Upper lobe of left lung (tissue), 6 donors: ENCODE measurements at regions not wholly inside any gene's neighbourhood (a gene's known extent, or its start where the extent isn't known, plus 50 kb on each side); places are given as distances from the start of the nearest gene placed in this dataset.
"Not testable (repeated sequence)": the region's sequence is repeated elsewhere in the genome, so short reads cannot be mapped to it uniquely, and the experiment has no call there.

Experiments used
- ATAC-seq, 2 donors: fragments of 200-7000 bp; cut with Tn5 transposase; one replicate each; pipeline ENCODE4 v1.9.1; 2022; ENCODE audit warnings: mild to moderate bottlenecking in 2 of 2, moderate library complexity in 2 of 2; ENCODE audit not compliant: low FRiP score in 2 of 2
- DNase-seq, 2 donors: peaks; one replicate each; pipeline ENCODE4 v3.0.0-alpha.2; 2019 to 2020
- H3K27ac ChIP-seq, 4 donors: fragments of 200-600 bp; sonication (generic); one replicate each; pipeline ENCODE4 v1.5.1; 2016 to 2019
- H3K27me3 ChIP-seq, 4 donors: fragments of 200-600 bp; sonication (generic); one replicate each; pipeline ENCODE4 v1.5.1; 2017 to 2019
- H3K36me3 ChIP-seq, 4 donors: fragments of 200-600 bp; sonication (generic); one replicate each; pipeline ENCODE4 v1.5.1; 2016 to 2019
- H3K4me1 ChIP-seq, 4 donors: fragments of 200-600 bp; sonication (generic); one replicate each; pipeline ENCODE4 v1.5.1; 2018 to 2019
- H3K4me3 ChIP-seq, 4 donors: fragments of 200-600 bp; sonication (generic); one replicate each; pipeline ENCODE4 v1.5.1; 2017 to 2019; ENCODE audit warnings: mild to moderate bottlenecking in 2 of 4, moderate library complexity in 1 of 4
- H3K9me3 ChIP-seq, 4 donors: fragments of 200-600 bp; sonication (generic); one replicate each; pipeline ENCODE4 v1.5.1; 2018 to 2019
- EP300 ChIP-seq, 4 donors: sonication (generic); formaldehyde crosslinking; IDR thresholded peaks; one replicate each; pipeline ENCODE4 v1.5.1; 2017; ENCODE audit warnings: antibody characterized with exemption in 4 of 4, control low read depth in 2 of 4
- POLR2A ChIP-seq, 4 donors: fragments of 450-650 bp; IDR thresholded peaks; one replicate each; pipeline ENCODE4 v1.5.1; 2016 to 2017; ENCODE audit warnings: antibody characterized with exemption in 4 of 4, mild to moderate bottlenecking in 2 of 4
- POLR2AphosphoS5 ChIP-seq, 2 donors: sonication (generic); formaldehyde crosslinking; IDR thresholded peaks; one replicate each; pipeline ENCODE4 v1.5.1; 2017; ENCODE audit warnings: antibody characterized with exemption in 2 of 2
- WGBS, 2 donors: methylation state at CpG; one replicate each; pipeline ENCODE4 v1.1.5; 2017 to 2018; 5-methylcytosine and 5-hydroxymethylcytosine counted together
- TF ChIP-seq, protein P1 (sequence below), 6 experiments: fragments of 450-650 bp in 4 of 6; fragments of 200-600 bp in 2 of 6; sonication (generic) in 2 of 6; IDR thresholded peaks; one replicate each; pipeline ENCODE4 v1.5.1; 2016 to 2019; ENCODE audit warnings: antibody characterized with exemption in 6 of 6
- donor health status: DM: no; HTN: no; CAD: no; lungs with moderate emphysema.
- donor health status: DM: no; HTN: yes; CAD: no; lungs with severe emphysema.

DNA sequence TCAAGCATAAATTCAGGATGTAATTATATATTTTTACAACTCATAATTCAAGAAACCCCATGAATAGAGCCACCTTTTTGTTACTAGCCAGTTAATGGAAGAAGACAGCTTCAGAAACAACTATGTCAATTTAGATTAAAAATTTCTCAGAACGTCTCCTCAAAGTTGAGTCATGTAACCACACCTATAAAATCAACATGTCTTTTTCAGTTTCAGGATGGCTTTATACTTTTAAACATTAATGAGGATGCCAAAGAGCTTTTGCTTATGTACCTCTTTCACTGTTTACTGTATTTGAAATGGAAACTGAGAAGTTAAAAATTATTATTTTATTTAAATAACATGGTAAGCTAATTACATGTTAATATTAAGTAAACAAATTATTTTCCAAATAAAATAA is 280.1 kb downstream of the PTH2R start:
- TF ChIP-seq POLR2AphosphoS5 (IDR thresholded peaks at IDR 0.05) (no peak), EP300 (IDR thresholded peaks at IDR 0.05) (no peak), POLR2A (IDR thresholded peaks at IDR 0.05) (no peak)
- TF ChIP-seq, protein P1, sequence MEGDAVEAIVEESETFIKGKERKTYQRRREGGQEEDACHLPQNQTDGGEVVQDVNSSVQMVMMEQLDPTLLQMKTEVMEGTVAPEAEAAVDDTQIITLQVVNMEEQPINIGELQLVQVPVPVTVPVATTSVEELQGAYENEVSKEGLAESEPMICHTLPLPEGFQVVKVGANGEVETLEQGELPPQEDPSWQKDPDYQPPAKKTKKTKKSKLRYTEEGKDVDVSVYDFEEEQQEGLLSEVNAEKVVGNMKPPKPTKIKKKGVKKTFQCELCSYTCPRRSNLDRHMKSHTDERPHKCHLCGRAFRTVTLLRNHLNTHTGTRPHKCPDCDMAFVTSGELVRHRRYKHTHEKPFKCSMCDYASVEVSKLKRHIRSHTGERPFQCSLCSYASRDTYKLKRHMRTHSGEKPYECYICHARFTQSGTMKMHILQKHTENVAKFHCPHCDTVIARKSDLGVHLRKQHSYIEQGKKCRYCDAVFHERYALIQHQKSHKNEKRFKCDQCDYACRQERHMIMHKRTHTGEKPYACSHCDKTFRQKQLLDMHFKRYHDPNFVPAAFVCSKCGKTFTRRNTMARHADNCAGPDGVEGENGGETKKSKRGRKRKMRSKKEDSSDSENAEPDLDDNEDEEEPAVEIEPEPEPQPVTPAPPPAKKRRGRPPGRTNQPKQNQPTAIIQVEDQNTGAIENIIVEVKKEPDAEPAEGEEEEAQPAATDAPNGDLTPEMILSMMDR (IDR thresholded peaks at IDR 0.05), result no peak
- no peak for ATAC-seq
- WGBS, 2 donors, result 74 to 76% methylated on average over 1 of the region's 1 CpG
- no peak overlapping the region for H3K27ac ChIP-seq
- H3K36me3 ChIP-seq, result no peaks in the 10 kb centered on the region
- peaks cover 0 to 7% (median 0%) of the 10 kb centered on the region in 4 donors for H3K9me3 ChIP-seq
- DNase-seq, result no peak
- H3K27me3 ChIP-seq, result no peaks in the 10 kb centered on the region
- no peaks in the 10 kb centered on the region for H3K4me1 ChIP-seq
- H3K4me3 ChIP-seq, result no peak overlapping the region

GRCh38 chr2:208687720-208688119 is 281.1 kb downstream of the PTH2R start:
- not testable (repeated sequence) for H3K27ac ChIP-seq, H3K9me3 ChIP-seq, H3K4me3 ChIP-seq, DNase-seq, ATAC-seq, H3K4me1 ChIP-seq, H3K27me3 ChIP-seq, H3K36me3 ChIP-seq
- WGBS, 2 donors, result 89 to 90% methylated on average over 1 of the region's 1 CpG

- DNase-seq (no peak), ATAC-seq (no peak)
- Histone ChIP-seq H3K4me1 (no peaks in the 10 kb centered on the region), H3K9me3 (no peaks in the 10 kb centered on the region), H3K27ac (no peak overlapping the region), H3K36me3 (no peaks in the 10 kb centered on the region), H3K4me3 (no peak overlapping the region), H3K27me3 (no peaks in the 10 kb centered on the region)
- TF ChIP-seq POLR2A (IDR thresholded peaks at IDR 0.05) (no peak), EP300 (IDR thresholded peaks at IDR 0.05) (no peak), POLR2AphosphoS5 (IDR thresholded peaks at IDR 0.05) (no peak)
- TF ChIP-seq, protein P1 (IDR thresholded peaks at IDR 0.05), result no peak
These were observed 291.5 kb downstream of the PTH2R start for GRCh38 chr2:208698114-208698513.

GRCh38 chr2:208708486-208708885 is 301.9 kb downstream of the PTH2R start:
- H3K27me3 ChIP-seq, result no peaks in the 10 kb centered on the region
- no peaks in the 10 kb centered on the region for H3K4me1 ChIP-seq
- DNase-seq, result no peak
- no peak overlapping the region for H3K4me3 ChIP-seq
- ATAC-seq, result no peak
- no peaks in the 10 kb centered on the region for H3K36me3 ChIP-seq
- no peak for TF ChIP-seq POLR2A (IDR thresholded peaks at IDR 0.05)
- TF ChIP-seq EP300 (IDR thresholded peaks at IDR 0.05), result no peak
- TF ChIP-seq POLR2AphosphoS5 (IDR thresholded peaks at IDR 0.05), result no peak
- TF ChIP-seq, protein P1 (IDR thresholded peaks at IDR 0.05), result no peak
- H3K9me3 ChIP-seq, result no peaks in the 10 kb centered on the region
- no peak overlapping the region for H3K27ac ChIP-seq
- 58 to 60% methylated on average over 3 of the region's 3 CpGs for WGBS, 2 donors

- Histone ChIP-seq H3K27me3 (no peaks in the 10 kb centered on the region), H3K4me3 (no peak overlapping the region), H3K4me1 (no peaks in the 10 kb centered on the region), H3K9me3 (no peaks in the 10 kb centered on the region), H3K36me3 (no peaks in the 10 kb centered on the region), H3K27ac (no peak overlapping the region)
- no peak for TF ChIP-seq POLR2A (IDR thresholded peaks at IDR 0.05)
- no peak for TF ChIP-seq EP300 (IDR thresholded peaks at IDR 0.05)
- TF ChIP-seq, protein P1 (IDR thresholded peaks at IDR 0.05), result no peak
- DNase-seq, result no peak
- no peak for ATAC-seq
These were observed 305.0 kb downstream of the PTH2R start for GRCh38 chr2:208711598-208711997.
